IMR-90 (cell line): ENCODE measurements at regions not wholly inside any gene's neighbourhood (a gene's known extent, or its start where the extent isn't known, plus 50 kb on each side); places are given as distances from the start of the nearest gene placed in this dataset.

Experiments
- ATAC-seq: fragments of 200-7000 bp; cut with Tn5 transposase; 2 replicates; pipeline ENCODE4 v1.9.1; 2020; ENCODE audit warnings: low read depth, mild to moderate bottlenecking, moderate library complexity
- BruUV-seq: library from RNA; stranded (reverse); fragments of 400-500 nt; replicated peaks from 2 replicates; lab custom pipeline; 2021; lab: Mats Ljungman, UMichigan
- CTCF ChIA-PET: fragments of 300-600 bp; formaldehyde crosslinking; extraction: SDS; loops from one replicate; lab custom pipeline; 2021; ENCODE audit warnings: antibody characterized with exemption; lab: Yijun Ruan, JAX
- POLR2A ChIA-PET: fragments of 300-600 bp; sonication (Branson Sonifier 250); formaldehyde crosslinking; loops from one replicate; lab custom pipeline; 2022; ENCODE audit warnings: antibody characterized with exemption; ENCODE audit not compliant: unreplicated experiment; lab: Charles Lee
- DNase-seq: peaks from one replicate; pipeline ENCODE4 v3.0.0; 2013
- H2AFZ ChIP-seq: replicated peaks from 2 replicates; pipeline ENCODE3; 2013; ENCODE audit warnings: low read length, mild to moderate bottlenecking; ENCODE audit not compliant: poor library complexity
- H2AK5ac ChIP-seq: 2 replicates; pipeline ENCODE4 v1.6.1; 2013; ENCODE audit warnings: low read depth, low read length, inconsistent platforms
- H2AK9ac ChIP-seq: replicated peaks from 2 replicates; pipeline ENCODE3; 2013; ENCODE audit warnings: mild to moderate bottlenecking, low read depth, low read length, moderate library complexity; ENCODE audit not compliant: poor library complexity
- H2BK120ac ChIP-seq: 2 replicates; pipeline ENCODE4 v1.6.1; 2013; ENCODE audit warnings: low read depth, low read length, inconsistent platforms
- H2BK15ac ChIP-seq: 3 replicates; pipeline ENCODE4 v1.6.1; 2013; ENCODE audit warnings: low read depth, low read length, inconsistent platforms
- H2BK20ac ChIP-seq: 2 replicates; pipeline ENCODE4 v1.6.1; 2013; ENCODE audit warnings: low read depth, mild to moderate bottlenecking, inconsistent platforms, low read length, moderate library complexity
- H2BK5ac ChIP-seq: 2 replicates; pipeline ENCODE4 v1.6.1; 2013; ENCODE audit warnings: mild to moderate bottlenecking, low read depth, low read length, inconsistent platforms; ENCODE audit not compliant: poor library complexity, severe bottlenecking
- H3K14ac ChIP-seq: replicated peaks from 2 replicates; pipeline ENCODE4 v1.6.1; 2013; ENCODE audit warnings: low read depth, low read length, inconsistent platforms
- H3K18ac ChIP-seq: 2 replicates; pipeline ENCODE4 v1.6.1; 2013; ENCODE audit warnings: low read depth, low read length, control low read depth
- H3K23ac ChIP-seq: 2 replicates; pipeline ENCODE4 v1.6.1; 2013; ENCODE audit warnings: low read depth, low read length, inconsistent platforms
- H3K27ac ChIP-seq: 2 replicates; pipeline ENCODE4 v1.5.1; 2013; ENCODE audit warnings: mild to moderate bottlenecking, control low read depth, low read length; ENCODE audit not compliant: insufficient read depth
- H3K27me3 ChIP-seq: 2 replicates; pipeline ENCODE4 v1.6.1; 2013; ENCODE audit warnings: low read length; ENCODE audit not compliant: control insufficient read depth, insufficient read depth
- H3K36me3 ChIP-seq: 2 replicates; pipeline ENCODE4 v1.6.1; 2013; ENCODE audit warnings: low read length, mixed read lengths; ENCODE audit not compliant: control insufficient read depth, insufficient read depth
- H3K4ac ChIP-seq: 2 replicates; pipeline ENCODE4 v1.6.1; 2013; ENCODE audit warnings: low read depth, low read length, inconsistent platforms
- H3K4me1 ChIP-seq: 2 replicates; pipeline ENCODE4 v1.6.1; 2013; ENCODE audit warnings: low read length, mixed read lengths; ENCODE audit not compliant: control insufficient read depth, insufficient read depth
- H3K4me2 ChIP-seq: 2 replicates; pipeline ENCODE4 v1.6.1; 2013; ENCODE audit warnings: low read depth, mild to moderate bottlenecking, control low read depth, low read length, moderate library complexity
- H3K4me3 ChIP-seq: 2 replicates; pipeline ENCODE4 v1.5.1; 2013; ENCODE audit warnings: low read depth, mild to moderate bottlenecking, control low read depth, low read length, moderate library complexity; ENCODE audit not compliant: insufficient read depth
- H3K56ac ChIP-seq: 2 replicates; pipeline ENCODE4 v1.6.1; 2013; ENCODE audit warnings: low read length, inconsistent platforms; ENCODE audit not compliant: insufficient read depth; ENCODE audit errors: extremely low read depth
- H3K79me1 ChIP-seq, 2 experiments: 2 replicates each; pipeline ENCODE4 v1.6.1; 2013; ENCODE audit warnings: low read length in 2 of 2, inconsistent platforms in 1 of 2, low read depth in 1 of 2
- H3K9ac ChIP-seq: 2 replicates; pipeline ENCODE4 v1.6.1; 2013; ENCODE audit warnings: low read depth, low read length, control low read depth
- H3K9me1 ChIP-seq: 2 replicates; pipeline ENCODE4 v1.6.1; 2013; ENCODE audit warnings: low read length, inconsistent platforms; ENCODE audit not compliant: insufficient read depth
- H3K9me3 ChIP-seq: 2 replicates; pipeline ENCODE4 v1.6.1; 2013; ENCODE audit warnings: low read length; ENCODE audit not compliant: control insufficient read depth, insufficient read depth
- H4K20me1 ChIP-seq: 2 replicates; pipeline ENCODE4 v1.6.1; 2013; ENCODE audit warnings: low read length, inconsistent platforms; ENCODE audit not compliant: insufficient read depth
- H4K5ac ChIP-seq: 2 replicates; pipeline ENCODE4 v1.6.1; 2013; ENCODE audit warnings: mild to moderate bottlenecking, low read depth, low read length, control low read depth
- H4K8ac ChIP-seq, 2 experiments: 2 replicates each; pipeline ENCODE4 v1.6.1; 2013; ENCODE audit warnings: low read depth in 2 of 2, low read length in 2 of 2, control low read depth in 1 of 2, inconsistent platforms in 1 of 2
- H4K91ac ChIP-seq: 2 replicates; pipeline ENCODE4 v1.6.1; 2013; ENCODE audit warnings: low read depth, low read length, inconsistent platforms; ENCODE audit not compliant: insufficient read depth
- BHLHE40 ChIP-seq: fragments of 150-350 bp; IDR thresholded peaks from 2 replicates; pipeline ENCODE4 v1.6.1; 2016; ENCODE audit warnings: mild to moderate bottlenecking, low read depth, low read length
- CEBPB ChIP-seq: IDR thresholded peaks from 2 replicates; pipeline ENCODE4 v1.6.1; 2012; ENCODE audit warnings: low read depth, low read length, improper control_type of control experiment
- CTCF ChIP-seq: conservative IDR thresholded peaks from 2 replicates; pipeline ENCODE4 v1.5.1; 2012; ENCODE audit warnings: mild to moderate bottlenecking, low read depth, low read length, improper control_type of control experiment
- MAZ ChIP-seq: IDR thresholded peaks from 2 replicates; pipeline ENCODE4 v1.6.1; 2012; ENCODE audit warnings: low read depth, mild to moderate bottlenecking, low read length, improper control_type of control experiment, moderate library complexity, borderline replicate concordance
- NFE2L2 ChIP-seq: fragments of 150-350 bp; IDR thresholded peaks from 2 replicates; pipeline ENCODE4 v1.6.1; 2016; ENCODE audit warnings: low read depth, mild to moderate bottlenecking, low read length
- POLR2A ChIP-seq: IDR thresholded peaks from 2 replicates; pipeline ENCODE4 v1.6.1; 2012; ENCODE audit warnings: mild to moderate bottlenecking, low read depth, low read length
- RAD21 ChIP-seq: IDR thresholded peaks from 2 replicates; pipeline ENCODE4 v1.6.1; 2012; ENCODE audit warnings: low read length, improper control_type of control experiment
- RCOR1 ChIP-seq: IDR thresholded peaks from 2 replicates; pipeline ENCODE4 v1.6.1; 2012; ENCODE audit warnings: mild to moderate bottlenecking, low read length, improper control_type of control experiment; ENCODE audit not compliant: insufficient replicate concordance
- RFX5 ChIP-seq: IDR thresholded peaks from 2 replicates; pipeline ENCODE4 v1.8.0; 2012; ENCODE audit warnings: low read depth, mild to moderate bottlenecking, low read length, moderate library complexity
- SMC3 ChIP-seq: fragments of 150-350 bp; IDR thresholded peaks from 2 replicates; pipeline ENCODE4 v1.6.1; 2016; ENCODE audit warnings: low read depth, mild to moderate bottlenecking, antibody characterized with exemption, low read length, moderate library complexity
- USF2 ChIP-seq: fragments of 150-350 bp; IDR thresholded peaks from 2 replicates; pipeline ENCODE4 v1.6.1; 2017; ENCODE audit warnings: mild to moderate bottlenecking, antibody characterized with exemption, low read length, low read depth
- WGBS, 2 experiments: methylation state at CpG; one replicate each; pipeline versions ENCODE4 v1.1.5 to v1.1.7; 2013; ENCODE audit warnings: missing lambda C conversion rate in 2 of 2; ENCODE audit not compliant: insufficient read length in 1 of 2; ENCODE audit errors: extremely low coverage in 2 of 2; 5-methylcytosine and 5-hydroxymethylcytosine counted together
- dilution Hi-C: fragments of 300-500 bp; cut with HindIII; formaldehyde crosslinking; loops from one replicate; pipeline ENCODE4 v1.14.3; 2018; ENCODE audit warnings: low sequenced_read_pairs; ENCODE audit not compliant: unreplicated experiment
- in situ Hi-C: fragments of 300-500 bp; cut with MboI; formaldehyde crosslinking; loops from 3 replicates; pipeline ENCODE4 v1.14.3; 2019; ENCODE audit warnings: low sequenced_read_pairs, inconsistent platforms, mixed read lengths
- intact Hi-C: fragments of 100-400 bp; cut with micrococcal nuclease; formaldehyde crosslinking; loops from 2 replicates; pipeline ENCODE4 v1.10.0; 2022
- TF ChIP-seq, protein P1 (sequence below): fragments of 150-350 bp; IDR thresholded peaks from 2 replicates; pipeline ENCODE4 v1.6.1; 2016; ENCODE audit warnings: low read depth, mild to moderate bottlenecking, low read length, moderate library complexity, borderline replicate concordance

GRCh38 chr2:192473331-192473730, 278.6 kb upstream of the TMEFF2 start:
- Histone ChIP-seq H4K20me1 (no peaks in the 10 kb centered on the region), H3K27me3 (no peaks in the 10 kb centered on the region), H3K9me1 (no peaks in the 10 kb centered on the region), H4K91ac (no peak overlapping the region), H3K27ac (no peak overlapping the region), H3K9ac (no peak overlapping the region), H2BK5ac (no peak overlapping the region), H3K14ac (no peak overlapping the region), H3K23ac (no peak overlapping the region), H3K56ac (no peak overlapping the region), H3K4me1 (no peaks in the 10 kb centered on the region), H2BK20ac (no peak overlapping the region), H2AK9ac (no peak overlapping the region), H3K4ac (no peak overlapping the region), H2BK120ac (no peak overlapping the region), H3K79me1 (no peaks in the 10 kb centered on the region), H2BK15ac (no peak overlapping the region), H3K18ac (no peak overlapping the region), H3K9me3 (peaks cover 1% of the 10 kb centered on the region; the same call in 1 of the 2 replicates), H2AFZ (no peak overlapping the region), H3K4me3 (no peak overlapping the region), H2AK5ac (no peak overlapping the region), H4K8ac (no peak overlapping the region), H3K36me3 (no peaks in the 10 kb centered on the region), H4K5ac (no peak overlapping the region), H3K4me2 (no peak overlapping the region)
- no TSS peak for BruUV-seq
- intact Hi-C loops, result no loop called here
- ChIA-PET CTCF (no interaction called here), POLR2A (no interaction called here)
- 0% methylated on average over 1 of the region's 1 CpG; no CpG with 5 or more reads in 1 of the 2 experiments for WGBS, 2 experiments
- ATAC-seq, result no peak
- in situ Hi-C loops, result no loop called here
- no peak for DNase-seq
- TF ChIP-seq NFE2L2 (no peak), RAD21 (no peak), CEBPB (no peak), POLR2A (no peak), CTCF (no peak), SMC3 (no peak), RFX5 (no peak), MAZ (no peak), RCOR1 (no peak), BHLHE40 (no peak), USF2 (no peak)
- TF ChIP-seq, protein P1, sequence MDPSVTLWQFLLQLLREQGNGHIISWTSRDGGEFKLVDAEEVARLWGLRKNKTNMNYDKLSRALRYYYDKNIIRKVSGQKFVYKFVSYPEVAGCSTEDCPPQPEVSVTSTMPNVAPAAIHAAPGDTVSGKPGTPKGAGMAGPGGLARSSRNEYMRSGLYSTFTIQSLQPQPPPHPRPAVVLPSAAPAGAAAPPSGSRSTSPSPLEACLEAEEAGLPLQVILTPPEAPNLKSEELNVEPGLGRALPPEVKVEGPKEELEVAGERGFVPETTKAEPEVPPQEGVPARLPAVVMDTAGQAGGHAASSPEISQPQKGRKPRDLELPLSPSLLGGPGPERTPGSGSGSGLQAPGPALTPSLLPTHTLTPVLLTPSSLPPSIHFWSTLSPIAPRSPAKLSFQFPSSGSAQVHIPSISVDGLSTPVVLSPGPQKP, result no peak
- dilution Hi-C loops, result no loop called here
